Inflammatory macrophage (primary cell): ENCODE measurements at regions not wholly inside any gene's neighbourhood (a gene's known extent, or its start where the extent isn't known, plus 50 kb on each side); places are given as distances from the start of the nearest gene placed in this dataset.
"Not testable (repeated sequence)": the region's sequence is repeated elsewhere in the genome, so short reads cannot be mapped to it uniquely, and the experiment has no call there.

Experiments used
- DNase-seq, 2 donors: peaks; one replicate each; pipeline ENCODE4 v3.0.0-alpha.2; 2020 to 2022

DNA sequence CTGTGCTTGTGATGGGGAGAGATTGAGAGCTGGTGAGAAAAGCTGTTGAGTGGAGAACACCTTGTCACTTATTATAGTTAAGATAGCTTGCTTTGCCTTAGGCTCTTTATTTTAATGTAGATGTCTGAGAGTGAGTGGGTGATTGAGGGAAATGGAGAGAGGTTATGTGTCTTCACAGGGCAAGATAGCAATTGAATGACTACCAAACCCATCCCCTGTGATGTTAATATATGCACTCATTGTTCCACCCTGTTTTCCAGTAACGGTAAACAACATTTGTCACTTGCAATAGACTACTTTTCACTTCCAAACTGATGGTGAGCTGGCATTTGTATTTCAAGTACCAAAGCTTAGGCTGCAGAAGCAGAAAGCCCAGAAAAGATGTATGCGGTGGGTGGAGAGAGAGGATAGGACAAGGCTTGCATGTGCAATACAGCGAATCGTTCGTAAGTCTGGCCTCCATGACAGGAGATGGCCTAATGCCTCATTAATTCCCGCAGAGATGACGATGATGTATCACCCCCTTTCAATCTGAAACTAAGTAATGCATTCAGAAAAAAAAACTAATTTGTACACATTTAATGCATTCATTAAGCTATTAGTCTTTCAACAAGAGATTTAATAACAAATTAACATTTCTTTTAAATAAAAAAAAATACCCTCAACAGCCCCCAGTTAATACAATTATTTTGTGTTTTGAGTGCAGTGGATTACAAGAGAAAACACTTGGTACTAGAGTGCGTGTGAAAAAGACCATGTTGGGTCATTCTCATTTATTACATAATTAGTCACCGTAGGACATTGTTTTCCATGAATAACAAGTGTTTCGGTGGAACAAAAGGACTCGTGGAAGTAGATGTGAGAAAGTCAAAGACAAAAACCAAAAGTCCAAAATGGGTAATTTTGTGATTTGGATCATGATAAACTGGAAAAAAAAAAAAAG is 699.0 kb downstream of the BRINP1 start:
- no peak for DNase-seq

DNA sequence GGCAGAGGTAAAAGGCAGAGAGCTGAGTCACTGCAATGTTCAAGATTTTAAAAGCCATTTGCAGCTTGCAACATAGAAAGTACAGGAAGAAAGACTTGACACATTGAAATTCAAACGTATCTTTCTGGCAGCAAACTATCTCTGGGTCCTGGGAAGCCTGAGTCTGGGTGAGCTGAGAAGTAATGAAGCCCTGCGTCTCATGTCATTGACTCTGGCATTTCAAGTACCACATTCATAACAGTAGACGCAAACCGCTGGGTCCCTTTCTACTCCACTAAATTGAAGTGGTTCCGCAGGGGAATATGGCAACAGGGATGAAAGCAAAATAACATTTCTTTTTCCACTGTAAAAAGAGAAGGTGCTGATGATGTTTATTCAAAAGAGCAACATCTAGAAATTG is 694.3 kb downstream of the BRINP1 start:
- DNase-seq, result no peak

GRCh38 chr9:118677936-118678653 is 691.1 kb downstream of the BRINP1 start:
- DNase-seq, result not testable (repeated sequence)

GRCh38 chr9:118686959-118687358 is 682.3 kb downstream of the BRINP1 start:
- no peak for DNase-seq

GRCh38 chr9:118689280-118689679 is 680.0 kb downstream of the BRINP1 start:
- no peak for DNase-seq

- DNase-seq, result no peak
These were observed 676.6 kb downstream of the BRINP1 start for GRCh38 chr9:118692613-118693012.

DNA sequence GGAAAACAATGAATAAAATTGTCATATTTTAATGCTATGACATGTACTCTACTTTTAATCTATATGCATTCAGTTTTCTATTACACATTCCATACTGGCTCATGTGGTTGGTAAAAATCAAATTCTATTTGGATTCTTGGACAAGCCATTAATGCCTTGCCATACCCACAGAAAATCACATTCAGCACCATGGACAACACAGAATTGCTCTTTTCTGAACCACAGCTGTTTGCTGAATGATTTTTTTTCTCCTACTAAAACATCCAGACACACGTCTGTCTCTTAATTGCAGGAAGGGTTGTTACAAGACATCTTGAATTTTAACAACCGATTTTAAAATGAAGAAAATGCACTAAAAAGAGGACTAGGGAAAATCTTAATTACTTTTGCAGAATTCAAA is 675.6 kb downstream of the BRINP1 start:
- DNase-seq, result no peak

- DNase-seq, result not testable (repeated sequence)
These were observed 674.0 kb downstream of the BRINP1 start for GRCh38 chr9:118695249-118695648.

DNA sequence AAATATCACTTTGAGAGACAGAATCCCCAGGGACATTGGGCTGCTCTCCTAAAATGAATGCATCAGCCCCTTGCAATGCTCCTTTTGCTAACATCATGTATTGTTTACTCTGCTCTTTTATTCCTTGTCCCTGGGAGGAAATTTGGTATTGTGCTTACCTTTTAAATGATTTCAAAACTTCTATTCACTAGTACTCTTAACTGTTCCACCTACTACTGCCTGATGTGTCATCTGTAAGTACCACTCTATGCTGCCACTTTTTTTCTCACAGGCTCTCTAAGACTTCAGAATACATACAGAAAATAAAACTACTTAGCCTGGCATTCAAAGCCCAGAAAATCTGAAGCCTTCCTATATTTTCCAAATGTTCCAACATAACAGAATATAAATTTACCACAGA is 667.2 kb downstream of the BRINP1 start:
- DNase-seq, result no peak

DNA sequence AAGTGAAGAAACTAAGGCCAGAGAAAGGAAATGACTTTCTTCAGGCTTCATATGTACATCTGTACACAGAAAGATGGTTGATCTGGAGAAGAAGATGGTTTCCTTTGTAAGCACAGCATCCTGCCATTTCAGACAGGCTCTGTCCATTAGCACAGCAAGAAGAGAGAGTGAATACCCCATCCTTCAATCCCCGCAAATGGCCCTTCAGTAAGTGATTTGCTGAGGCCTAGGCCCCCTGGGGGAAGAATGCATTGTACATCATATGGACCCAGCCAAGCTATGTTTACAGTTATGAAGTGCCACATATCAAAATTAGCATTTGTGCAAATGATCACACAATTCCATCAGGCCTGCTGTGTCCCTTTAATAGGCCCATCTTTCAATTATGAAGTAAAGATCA is 657.4 kb downstream of the BRINP1 start:
- DNase-seq, result no peak

DNA sequence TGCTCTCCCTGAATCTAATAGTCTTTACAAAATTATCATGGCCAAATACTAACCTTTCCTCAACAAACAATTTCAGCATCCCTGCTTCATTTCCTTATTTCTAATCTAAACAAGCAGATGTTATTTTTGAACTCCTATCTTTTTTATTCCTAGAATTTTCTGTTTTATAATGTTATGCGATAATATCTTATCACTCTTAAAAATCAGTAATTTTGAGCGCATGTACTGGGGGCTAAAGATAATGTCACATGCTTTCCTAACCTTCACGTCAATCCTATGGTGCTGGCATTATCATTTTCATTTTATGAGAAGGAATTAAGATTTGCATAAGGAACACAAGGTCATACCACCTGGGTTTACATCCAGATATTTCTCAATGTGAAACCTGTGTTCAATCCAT is 648.0 kb downstream of the BRINP1 start:
- DNase-seq, result no peak

DNA sequence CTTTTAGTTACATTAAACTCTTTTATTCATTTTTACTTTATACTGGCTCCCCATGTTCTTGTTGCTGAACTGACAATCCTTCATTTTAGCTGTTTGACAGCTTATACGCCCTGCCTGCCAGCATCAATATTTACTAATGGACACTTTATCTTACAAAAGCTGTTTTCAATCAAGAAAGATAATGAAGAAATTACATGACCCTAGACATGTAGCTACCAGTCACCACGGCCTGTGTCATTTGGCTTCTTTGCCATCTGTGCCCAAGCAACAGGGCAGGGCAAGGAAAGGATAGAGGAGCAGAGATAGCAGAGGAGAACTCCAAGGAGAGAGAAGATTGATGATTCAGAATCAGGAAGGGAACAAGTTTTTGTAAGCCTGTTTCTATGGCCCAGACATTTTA is 647.3 kb downstream of the BRINP1 start:
- no peak for DNase-seq

GRCh38 chr9:118729981-118730380 is 639.3 kb downstream of the BRINP1 start:
- no peak for DNase-seq

- DNase-seq, result no peak
These were observed 636.2 kb downstream of the BRINP1 start for GRCh38 chr9:118732998-118733397.

DNA sequence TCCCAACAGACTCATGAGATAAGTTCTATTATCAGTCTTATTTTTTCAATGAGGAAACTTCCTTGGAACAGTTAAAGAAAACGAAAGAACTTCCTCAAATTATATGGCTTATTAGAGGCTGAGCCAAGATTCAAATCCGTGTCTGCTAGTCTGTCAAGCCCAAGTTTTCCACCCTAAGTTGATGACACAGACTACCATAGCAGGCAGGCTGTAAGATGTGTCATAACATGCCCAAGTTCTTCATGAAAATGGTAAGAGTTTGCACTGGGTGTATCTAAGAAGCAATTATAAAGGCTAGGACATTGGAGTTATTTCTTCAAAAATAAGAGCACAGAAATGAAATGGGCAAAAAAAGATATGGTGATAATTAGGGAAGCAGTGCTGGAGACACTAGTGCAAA is 634.5 kb downstream of the BRINP1 start:
- DNase-seq, result no peak

DNA sequence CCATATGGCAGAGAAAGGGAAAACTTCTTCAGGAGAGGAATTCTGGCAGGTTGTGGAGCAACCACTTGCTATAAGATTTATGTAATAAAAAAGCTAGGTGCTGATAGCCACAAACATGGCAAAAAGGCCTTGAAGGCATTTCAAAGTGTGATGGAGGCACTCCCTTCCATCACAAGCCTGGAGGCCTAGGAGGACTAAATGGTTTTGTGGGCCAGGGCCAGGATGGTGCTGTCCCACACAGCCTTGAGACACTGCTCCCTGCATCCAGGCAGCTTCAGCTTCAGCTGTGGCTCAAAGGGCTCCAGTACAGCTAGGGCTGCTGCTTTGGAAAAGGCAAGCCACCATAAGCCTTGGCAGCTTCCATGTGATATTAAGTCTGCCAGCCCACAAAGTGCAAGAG is 632.8 kb downstream of the BRINP1 start:
- DNase-seq, result no peak

- no peak for DNase-seq
These were observed 618.0 kb downstream of the BRINP1 start for GRCh38 chr9:118751077-118751847.

DNA sequence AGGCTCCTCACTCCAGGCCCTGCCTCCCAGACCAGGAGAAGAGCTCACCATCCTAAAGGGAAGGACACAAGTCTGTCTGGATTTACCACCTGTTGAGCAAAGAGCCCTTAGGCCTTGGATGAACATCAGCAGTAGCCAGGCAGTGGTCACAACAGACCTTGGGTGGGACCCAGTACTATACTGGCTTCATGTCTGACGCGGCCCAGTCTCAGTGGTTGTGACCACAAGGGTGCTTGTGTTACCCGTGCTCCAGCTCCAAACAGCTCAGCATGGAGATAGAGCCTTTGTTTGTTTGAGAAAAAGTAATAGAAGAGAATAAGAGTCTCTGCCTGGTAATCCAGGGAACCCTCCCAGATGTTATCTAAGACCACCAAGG is 617.4 kb downstream of the BRINP1 start:
- DNase-seq, result no peak

GRCh38 chr9:118761016-118761790 is 608.0 kb downstream of the BRINP1 start:
- no peak for DNase-seq

DNA sequence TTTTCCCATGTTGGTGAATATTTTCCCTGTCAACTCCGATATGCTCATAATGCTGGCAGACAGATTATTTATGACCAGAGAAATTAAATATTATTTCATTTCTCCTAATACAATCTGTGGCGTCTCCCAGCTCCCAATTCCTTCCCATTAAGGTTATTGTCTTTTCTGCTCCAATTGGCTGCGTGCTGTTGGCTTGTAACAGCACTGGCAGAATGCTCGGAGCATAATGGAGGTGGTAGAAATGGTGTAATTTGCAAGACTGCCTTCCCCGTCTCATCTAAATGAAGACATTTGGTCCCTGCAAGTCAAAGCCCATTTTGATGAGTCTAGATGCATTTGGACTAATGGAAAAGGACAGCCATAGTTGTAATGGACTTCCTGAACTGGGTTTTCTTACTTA is 601.7 kb downstream of the BRINP1 start:
- no peak for DNase-seq

DNA sequence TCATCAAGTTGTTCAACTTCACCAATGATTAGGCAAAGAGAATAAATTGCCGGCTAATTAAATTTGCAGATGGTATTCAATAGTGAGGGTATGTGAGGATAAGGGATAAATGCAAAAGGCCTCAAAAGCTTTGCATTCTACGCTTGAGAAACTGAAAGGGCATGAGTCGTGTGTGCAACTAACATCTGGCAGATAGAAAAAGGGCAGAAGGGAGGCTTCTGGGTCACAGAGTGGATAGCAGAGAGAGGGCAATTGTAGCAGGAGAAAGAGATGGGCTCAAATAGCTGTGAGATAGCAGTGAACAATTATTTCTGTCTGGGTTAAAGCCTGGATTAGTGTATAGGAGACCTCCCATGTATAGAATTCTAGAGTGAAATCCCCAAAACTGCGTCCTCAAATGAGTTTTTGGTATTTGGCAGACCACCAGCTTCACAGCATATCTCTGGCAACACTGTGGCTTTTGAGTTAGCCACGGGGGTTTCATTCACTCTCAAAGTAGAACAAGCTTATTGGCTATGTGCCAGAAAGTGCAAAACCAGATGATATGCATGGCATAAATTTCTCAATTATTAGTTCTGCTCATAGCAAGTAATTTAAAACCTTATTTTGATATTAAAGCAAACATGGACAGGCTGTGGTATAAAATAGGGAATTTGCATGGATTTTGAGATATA is 586.3 kb downstream of the BRINP1 start:
- no peak for DNase-seq

DNA sequence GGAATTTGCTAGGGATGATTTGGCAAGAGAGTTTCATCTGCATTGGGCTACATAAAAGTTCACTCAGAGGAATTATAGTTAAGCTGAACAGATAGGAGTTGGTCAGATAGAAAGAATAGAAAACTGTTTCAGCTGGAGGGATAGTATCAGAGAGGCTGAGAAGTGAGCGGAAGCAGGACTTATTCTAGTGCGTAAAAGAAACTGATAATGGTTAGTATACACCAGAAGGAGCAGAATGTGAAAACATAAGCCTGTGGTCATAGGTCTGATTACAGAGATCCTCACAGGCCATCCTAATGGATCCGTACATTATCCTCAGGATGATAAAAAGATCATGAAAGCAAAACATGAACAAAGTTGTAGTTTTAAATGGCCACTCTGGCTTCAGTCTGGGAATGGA is 585.2 kb downstream of the BRINP1 start:
- DNase-seq, result no peak
